Type B pancreatic cell (in vitro differentiated cells): ENCODE measurements at regions not wholly inside any gene's neighbourhood (a gene's known extent, or its start where the extent isn't known, plus 50 kb on each side); places are given as distances from the start of the nearest gene placed in this dataset.
"Not testable (repeated sequence)": the region's sequence is repeated elsewhere in the genome, so short reads cannot be mapped to it uniquely, and the experiment has no call there.

Experiments
- DNase-seq: peaks from one replicate; pipeline ENCODE4 v3.0.0; 2021; ENCODE audit warnings: mixed read lengths; ENCODE audit not compliant: unreplicated experiment; ENCODE audit errors: extremely low spot score
- H3K27ac Mint-ChIP-seq: 2 replicates; pipeline ENCODE4 v1.8.0; 2021; ENCODE audit warnings: mild to moderate bottlenecking, mixed read lengths
- H3K27me3 Mint-ChIP-seq: 2 replicates; pipeline ENCODE4 v1.8.0; 2021; ENCODE audit warnings: mixed read lengths
- H3K36me3 Mint-ChIP-seq: 2 replicates; pipeline ENCODE4 v1.8.0; 2021; ENCODE audit warnings: mixed read lengths
- H3K4me1 Mint-ChIP-seq: one replicate; pipeline ENCODE4 v1.8.0; 2021; ENCODE audit warnings: mixed read lengths; ENCODE audit not compliant: unreplicated experiment
- H3K4me3 Mint-ChIP-seq: 2 replicates; pipeline ENCODE4 v1.8.0; 2021; ENCODE audit warnings: mild to moderate bottlenecking, mixed read lengths
- H3K9me3 Mint-ChIP-seq: 2 replicates; pipeline ENCODE4 v1.8.0; 2021; ENCODE audit warnings: mixed read lengths
- CTCF ChIP-seq: fragments of 200-600 bp; sonication (generic); conservative IDR thresholded peaks from 2 replicates; pipeline ENCODE4 v1.5.0; 2021; ENCODE audit warnings: antibody characterized with exemption, mild to moderate bottlenecking

- no peaks in the 10 kb centered on the region for H3K36me3 Mint-ChIP-seq
- H3K27me3 Mint-ChIP-seq = peaks cover 5% of the 10 kb centered on the region
- no peak overlapping the region for H3K4me3 Mint-ChIP-seq
- TF ChIP-seq CTCF = no peak
- peaks cover 32% of the 10 kb centered on the region for H3K4me1 Mint-ChIP-seq
- no peaks in the 10 kb centered on the region for H3K9me3 Mint-ChIP-seq
- H3K27ac Mint-ChIP-seq = no peak overlapping the region
- DNase-seq = no peak
Measured at GRCh38 chr10:29375888-29376287, 87.0 kb downstream of the LYZL1 start.

- peaks cover 27% of the 10 kb centered on the region for H3K4me1 Mint-ChIP-seq
- no peak overlapping the region for H3K4me3 Mint-ChIP-seq
- H3K27me3 Mint-ChIP-seq = no peaks in the 10 kb centered on the region
- no peaks in the 10 kb centered on the region for H3K9me3 Mint-ChIP-seq
- no peak for DNase-seq
- peak; percentile 84 for TF ChIP-seq CTCF
- no peaks in the 10 kb centered on the region for H3K36me3 Mint-ChIP-seq
- H3K27ac Mint-ChIP-seq = no peak overlapping the region
Measured at GRCh38 chr10:29377333-29377961, 88.6 kb downstream of the LYZL1 start.

- peaks cover 2% of the 10 kb centered on the region for H3K9me3 Mint-ChIP-seq
- no peak for DNase-seq
- H3K4me1 Mint-ChIP-seq = peaks cover 27% of the 10 kb centered on the region
- TF ChIP-seq CTCF = no peak
- H3K4me3 Mint-ChIP-seq = no peak overlapping the region
- no peaks in the 10 kb centered on the region for H3K36me3 Mint-ChIP-seq
- no peaks in the 10 kb centered on the region for H3K27me3 Mint-ChIP-seq
- H3K27ac Mint-ChIP-seq = no peak overlapping the region
Measured at GRCh38 chr10:29378106-29378505, 89.2 kb downstream of the LYZL1 start.

GRCh38 chr10:29379208-29379607 lies 90.3 kb downstream of the LYZL1 start:
- H3K4me3 Mint-ChIP-seq = no peak overlapping the region
- peaks cover 27% of the 10 kb centered on the region for H3K4me1 Mint-ChIP-seq
- H3K36me3 Mint-ChIP-seq = no peaks in the 10 kb centered on the region
- DNase-seq = no peak
- peaks cover 3% of the 10 kb centered on the region for H3K9me3 Mint-ChIP-seq
- no peak for TF ChIP-seq CTCF
- H3K27me3 Mint-ChIP-seq = no peaks in the 10 kb centered on the region
- no peak overlapping the region for H3K27ac Mint-ChIP-seq

- not testable (repeated sequence) for DNase-seq, H3K27me3 Mint-ChIP-seq, H3K9me3 Mint-ChIP-seq, H3K36me3 Mint-ChIP-seq
- Mint-ChIP-seq H3K27ac (peak overlapping the region; percentile 11), H3K4me3 (peak overlapping the region; percentile 57), H3K4me1 (peaks cover 27% of the 10 kb centered on the region)
Measured at GRCh38 chr10:29379777-29380598, 91.1 kb downstream of the LYZL1 start.

GRCh38 chr10:29380599-29381511 lies 92.0 kb downstream of the LYZL1 start:
- not testable (repeated sequence) for H3K9me3 Mint-ChIP-seq, H3K27me3 Mint-ChIP-seq, H3K36me3 Mint-ChIP-seq, DNase-seq
- Mint-ChIP-seq H3K4me3 (peak overlapping the region; percentile 57), H3K27ac (peak overlapping the region; percentile 11), H3K4me1 (peaks cover 27% of the 10 kb centered on the region)
